Mammary epithelial cell (primary cell): ENCODE measurements at regions not wholly inside any gene's neighbourhood (a gene's known extent, or its start where the extent isn't known, plus 50 kb on each side); places are given as distances from the start of the nearest gene placed in this dataset.

Source experiments
- EZH2 ChIP-seq: IDR thresholded peaks from 2 replicates; pipeline ENCODE4 v1.6.1; 2012; ENCODE audit warnings: low read length, inconsistent platforms, borderline replicate concordance
- TF ChIP-seq, protein P1 (sequence below), 2 donors: IDR thresholded peaks in 1 of 2; conservative IDR thresholded peaks in 1 of 2; 2 replicates each; pipeline ENCODE4 v1.5.1; 2011 to 2012; ENCODE audit warnings: inconsistent platforms in 2 of 2, low read length in 2 of 2, mild to moderate bottlenecking in 2 of 2, control low read depth in 1 of 2, low read depth in 1 of 2; ENCODE audit not compliant: insufficient read depth in 1 of 2; ENCODE audit errors: extremely low read depth in 1 of 2

GRCh38 chr10:105615715-105616365 is 974.8 kb downstream of the SORCS3 start:
- TF ChIP-seq, protein P1, sequence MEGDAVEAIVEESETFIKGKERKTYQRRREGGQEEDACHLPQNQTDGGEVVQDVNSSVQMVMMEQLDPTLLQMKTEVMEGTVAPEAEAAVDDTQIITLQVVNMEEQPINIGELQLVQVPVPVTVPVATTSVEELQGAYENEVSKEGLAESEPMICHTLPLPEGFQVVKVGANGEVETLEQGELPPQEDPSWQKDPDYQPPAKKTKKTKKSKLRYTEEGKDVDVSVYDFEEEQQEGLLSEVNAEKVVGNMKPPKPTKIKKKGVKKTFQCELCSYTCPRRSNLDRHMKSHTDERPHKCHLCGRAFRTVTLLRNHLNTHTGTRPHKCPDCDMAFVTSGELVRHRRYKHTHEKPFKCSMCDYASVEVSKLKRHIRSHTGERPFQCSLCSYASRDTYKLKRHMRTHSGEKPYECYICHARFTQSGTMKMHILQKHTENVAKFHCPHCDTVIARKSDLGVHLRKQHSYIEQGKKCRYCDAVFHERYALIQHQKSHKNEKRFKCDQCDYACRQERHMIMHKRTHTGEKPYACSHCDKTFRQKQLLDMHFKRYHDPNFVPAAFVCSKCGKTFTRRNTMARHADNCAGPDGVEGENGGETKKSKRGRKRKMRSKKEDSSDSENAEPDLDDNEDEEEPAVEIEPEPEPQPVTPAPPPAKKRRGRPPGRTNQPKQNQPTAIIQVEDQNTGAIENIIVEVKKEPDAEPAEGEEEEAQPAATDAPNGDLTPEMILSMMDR (conservative IDR thresholded peaks at IDR 0.05 in 1 of 2, IDR thresholded peaks at IDR 0.05 in 1 of 2; ENCODE audit: extremely low read depth in 1 of 2, insufficient read depth in 1 of 2, low read depth in 1 of 2, low read length in 2 of 2): no peak
- no peak for TF ChIP-seq EZH2
